Inflammatory macrophage treated with lipopolysaccharide for 4 hours (primary cell): ENCODE measurements at regions not wholly inside any gene's neighbourhood (a gene's known extent, or its start where the extent isn't known, plus 50 kb on each side); places are given as distances from the start of the nearest gene placed in this dataset.
"Not testable (repeated sequence)": the region's sequence is repeated elsewhere in the genome, so short reads cannot be mapped to it uniquely, and the experiment has no call there.

Experiments used
- DNase-seq: peaks from one replicate; pipeline ENCODE4 v3.0.0-alpha.2; 2020

- no peak for DNase-seq
Measured at GRCh38 chr11:23391031-23391430, 530.8 kb upstream of the CCDC179 start.

- DNase-seq, result no peak
Measured at GRCh38 chr11:23398052-23398451, 537.8 kb upstream of the CCDC179 start.

- no peak for DNase-seq
Measured at GRCh38 chr11:23399995-23400394, 539.7 kb upstream of the CCDC179 start.

- DNase-seq, result no peak
Measured at GRCh38 chr11:23403210-23404185, 543.2 kb upstream of the CCDC179 start.

GRCh38 chr11:23404225-23405160 lies 544.2 kb upstream of the CCDC179 start:
- no peak for DNase-seq

- DNase-seq, result no peak
Measured at GRCh38 chr11:23405350-23405937, 545.2 kb upstream of the CCDC179 start.

- DNase-seq, result no peak
Measured at GRCh38 chr11:23406131-23406819, 546.0 kb upstream of the CCDC179 start.

- no peak for DNase-seq
Measured at GRCh38 chr11:23413057-23413456, 552.8 kb upstream of the CCDC179 start.

GRCh38 chr11:23423104-23423503 lies 562.8 kb upstream of the CCDC179 start:
- DNase-seq, result no peak

- no peak for DNase-seq
Measured at GRCh38 chr11:23423656-23424055, 563.4 kb upstream of the CCDC179 start.

GRCh38 chr11:23425381-23425780 lies 565.1 kb upstream of the CCDC179 start:
- no peak for DNase-seq

- DNase-seq, result no peak
Measured at GRCh38 chr11:23429569-23429968, 569.3 kb upstream of the CCDC179 start.

- DNase-seq, result no peak
Measured at GRCh38 chr11:23453522-23453921, 593.2 kb upstream of the CCDC179 start.

GRCh38 chr11:23455321-23455891 lies 595.1 kb upstream of the CCDC179 start:
- DNase-seq, result no peak

- no peak for DNase-seq
Measured at GRCh38 chr11:23457641-23458040, 597.4 kb upstream of the CCDC179 start.

GRCh38 chr11:23471878-23472277 lies 611.6 kb upstream of the CCDC179 start:
- no peak for DNase-seq

- DNase-seq, result no peak
Measured at GRCh38 chr11:23473782-23474181, 613.5 kb upstream of the CCDC179 start.

GRCh38 chr11:23480736-23481135 lies 620.5 kb upstream of the CCDC179 start:
- DNase-seq, result no peak

GRCh38 chr11:23484146-23484545 lies 623.9 kb upstream of the CCDC179 start:
- DNase-seq, result not testable (repeated sequence)

GRCh38 chr11:23484618-23485017 lies 624.3 kb upstream of the CCDC179 start:
- DNase-seq, result not testable (repeated sequence)

- no peak for DNase-seq
Measured at GRCh38 chr11:23490557-23491235, 630.4 kb upstream of the CCDC179 start.
